RPMI8226 (cell line): ENCODE measurements at regions not wholly inside any gene's neighbourhood (a gene's known extent, or its start where the extent isn't known, plus 50 kb on each side); places are given as distances from the start of the nearest gene placed in this dataset.

Source experiments
- DNase-seq: peaks from one replicate; pipeline ENCODE4 v3.0.0-alpha.2; 2015

GRCh38 chr17:79162012-79162963 lies 87.7 kb downstream of the ENGASE start:
- DNase-seq = peak; percentile 30

DNA sequence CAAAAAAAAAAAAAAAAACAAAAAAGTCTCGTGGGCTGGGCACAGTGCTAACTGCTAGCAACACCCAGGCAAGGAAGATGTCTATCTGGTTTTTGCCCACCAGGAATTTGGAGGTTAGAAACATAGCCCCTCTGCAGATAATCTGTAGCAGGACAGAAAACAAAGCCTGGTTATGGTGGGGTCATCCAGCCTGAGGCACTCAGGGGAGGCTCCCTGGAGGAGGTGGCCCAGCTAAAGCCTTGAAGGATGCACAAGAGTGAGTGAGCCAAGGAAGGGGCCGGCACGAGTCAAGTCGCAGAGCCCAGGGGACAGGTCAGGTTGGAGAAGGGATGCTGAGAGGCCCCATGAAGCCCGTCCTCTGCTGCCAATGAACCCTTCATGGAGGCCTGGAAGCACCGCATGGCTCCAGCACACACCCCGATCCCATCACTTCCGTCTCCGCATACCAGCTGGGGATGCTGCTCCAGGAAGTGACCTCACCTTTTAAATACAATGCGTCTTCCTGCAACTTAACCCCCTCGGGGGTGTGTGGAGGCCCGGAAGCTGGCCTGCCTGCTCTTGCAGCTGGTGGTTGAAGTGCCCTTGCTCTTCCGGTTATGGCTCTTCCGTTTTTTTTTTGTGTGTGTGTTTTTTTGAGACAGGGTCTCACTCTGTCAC lies 86.5 kb downstream of the ENGASE start:
- DNase-seq = no peak

- DNase-seq = no peak
Measured at GRCh38 chr17:79159926-79160325, 85.3 kb downstream of the ENGASE start.

- no peak for DNase-seq
Measured at GRCh38 chr17:79159471-79159870, 84.8 kb downstream of the ENGASE start.

DNA sequence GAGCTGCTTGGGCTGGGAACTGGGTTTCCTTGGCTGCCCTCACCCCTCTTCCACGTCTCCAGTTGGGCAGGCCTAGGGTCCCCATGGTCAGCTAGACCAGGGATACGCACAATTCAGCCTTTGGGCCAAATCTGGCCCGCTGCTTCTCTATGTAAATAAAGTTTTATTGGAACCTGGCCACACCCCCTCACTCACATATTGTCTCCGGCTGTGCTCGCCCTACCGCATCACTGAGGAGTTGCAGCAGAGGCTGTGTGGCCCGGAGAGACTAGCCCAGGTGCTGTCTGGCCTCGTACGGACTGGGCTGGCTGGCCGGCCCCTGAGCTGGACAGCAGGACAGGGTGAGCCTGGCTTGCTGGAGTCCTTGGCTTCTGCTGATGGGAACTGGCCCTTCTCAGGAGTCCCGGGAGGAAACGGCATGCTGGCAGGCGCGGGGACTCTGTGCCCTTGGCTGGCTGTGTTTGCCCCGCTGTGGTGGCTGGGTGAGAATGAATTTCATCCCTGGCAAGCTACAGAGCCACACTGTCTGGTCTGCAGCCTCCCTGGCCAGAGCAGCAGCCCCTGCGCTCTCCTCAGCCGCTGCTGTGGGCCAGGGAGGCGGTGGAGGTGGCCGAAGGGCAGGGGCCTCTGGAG lies 82.0 kb downstream of the ENGASE start:
- peak; percentile 53 for DNase-seq

DNA sequence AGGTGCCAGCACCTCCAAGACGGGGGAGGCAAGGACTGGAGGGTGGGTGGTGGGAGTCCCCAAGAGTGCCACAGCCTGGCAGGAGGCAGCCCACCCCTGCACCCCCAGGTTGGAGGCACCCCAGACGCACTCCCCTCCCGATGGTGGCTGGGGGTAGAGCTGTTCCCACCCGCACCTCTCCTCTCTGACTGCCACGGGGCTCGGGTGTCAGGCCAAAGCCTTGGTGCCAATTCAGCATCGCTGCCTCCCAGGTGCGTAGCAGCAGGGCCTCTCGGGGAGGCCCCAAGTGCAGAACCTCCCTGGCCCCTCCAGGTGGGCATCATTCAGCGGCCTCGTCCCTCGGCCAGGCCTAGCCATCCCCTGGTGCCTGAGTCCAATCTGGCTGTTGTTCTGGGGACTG lies 81.1 kb downstream of the ENGASE start:
- DNase-seq = no peak

GRCh38 chr17:79154951-79155585 lies 80.4 kb downstream of the ENGASE start:
- DNase-seq = no peak

GRCh38 chr17:79154446-79154845 lies 79.8 kb downstream of the ENGASE start:
- peak; percentile 64 for DNase-seq

DNA sequence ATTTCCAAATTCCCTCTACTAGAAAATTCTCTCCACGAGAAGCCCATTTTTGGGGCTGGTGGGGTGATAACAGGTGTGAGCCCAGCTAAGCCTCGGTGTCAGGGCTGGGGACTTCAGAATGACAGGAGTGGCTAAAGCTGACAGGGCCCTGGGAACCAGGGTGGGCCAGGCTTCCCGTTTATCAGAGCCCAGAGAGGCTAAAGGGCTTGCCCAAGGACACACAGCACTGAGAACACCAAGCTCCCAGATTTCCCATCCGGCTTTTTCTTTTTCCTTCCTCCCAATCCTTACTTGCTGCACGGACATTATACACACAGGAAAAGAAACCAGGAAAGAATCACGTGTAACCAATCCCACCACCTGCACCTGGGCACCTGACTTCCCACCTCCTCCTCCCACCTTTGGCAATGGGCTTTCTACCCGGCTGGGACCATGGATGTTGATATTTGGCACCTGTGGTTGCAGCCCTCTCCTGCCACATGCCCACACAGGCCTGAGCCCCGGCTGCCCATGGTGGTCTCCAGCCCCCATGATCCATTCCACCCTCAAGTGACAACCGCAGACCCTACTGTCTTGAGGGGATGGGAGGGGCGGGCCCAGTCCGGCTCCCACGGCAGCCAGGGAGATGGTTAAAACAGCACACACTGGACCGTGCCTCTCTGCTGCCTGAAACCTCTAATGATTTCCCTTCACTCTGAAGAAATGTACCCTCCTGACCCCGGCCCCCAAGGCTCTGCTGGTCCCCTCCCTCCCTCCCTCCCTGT lies 78.9 kb downstream of the ENGASE start:
- DNase-seq = no peak

GRCh38 chr17:79152636-79153035 lies 78.0 kb downstream of the ENGASE start:
- peak; percentile 55 for DNase-seq

GRCh38 chr17:79152110-79152509 lies 77.5 kb downstream of the ENGASE start:
- DNase-seq = no peak

- DNase-seq = no peak
Measured at GRCh38 chr17:79150799-79151198, 76.2 kb downstream of the ENGASE start.

DNA sequence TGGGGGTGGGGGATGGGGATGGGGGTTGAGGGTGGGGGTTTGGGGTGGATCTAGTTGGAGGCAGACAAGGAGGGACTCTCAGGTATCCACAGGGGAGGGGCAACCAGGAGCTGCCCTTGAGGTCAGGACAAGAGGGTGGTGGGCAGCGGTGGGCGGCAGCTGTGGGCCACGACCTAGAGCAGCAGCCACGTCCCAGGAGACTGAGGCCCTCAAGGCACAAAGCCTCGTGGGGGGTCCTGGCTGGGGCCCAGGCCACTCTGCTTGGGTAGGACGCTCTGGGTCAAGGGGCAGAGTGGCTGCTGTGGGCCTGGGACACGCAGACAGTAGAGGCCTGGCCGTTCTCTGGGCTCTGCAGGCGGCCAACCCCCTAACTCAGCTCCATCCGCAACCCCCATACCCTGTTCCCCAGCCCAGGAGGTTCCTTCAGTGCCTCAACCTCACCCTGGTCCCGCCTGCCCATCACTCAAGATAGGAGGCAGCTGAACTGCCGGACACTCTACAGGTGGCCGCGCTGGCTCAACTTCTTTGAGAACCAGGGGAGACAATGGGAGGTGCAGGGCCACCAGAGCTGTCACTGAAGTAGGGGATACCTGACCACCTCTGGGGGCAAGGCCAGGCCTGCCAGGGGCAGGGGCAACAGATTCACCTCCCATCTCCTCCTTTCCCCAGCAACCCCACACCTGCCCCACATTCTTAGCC lies 75.6 kb downstream of the ENGASE start:
- DNase-seq = no peak

DNA sequence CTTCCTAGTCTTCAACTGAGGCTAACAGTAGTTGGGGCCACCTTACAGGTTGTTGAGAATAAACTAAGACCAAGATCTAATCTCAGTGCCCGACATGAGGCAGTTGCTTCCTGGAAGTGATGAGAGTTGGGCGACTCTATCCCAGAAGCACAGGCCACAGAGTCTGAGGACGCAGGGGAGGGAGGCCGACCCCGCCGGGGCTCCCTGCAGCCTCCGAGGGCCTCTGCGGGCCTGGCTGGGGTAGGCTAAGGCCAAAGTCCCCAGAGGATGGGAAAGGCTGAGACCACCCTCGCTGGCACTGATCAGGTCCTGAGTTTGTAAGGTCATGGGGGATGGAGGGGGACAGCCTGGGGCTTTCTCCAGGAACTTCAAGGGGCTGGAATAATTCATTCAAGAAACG lies 74.0 kb downstream of the ENGASE start:
- no peak for DNase-seq

DNA sequence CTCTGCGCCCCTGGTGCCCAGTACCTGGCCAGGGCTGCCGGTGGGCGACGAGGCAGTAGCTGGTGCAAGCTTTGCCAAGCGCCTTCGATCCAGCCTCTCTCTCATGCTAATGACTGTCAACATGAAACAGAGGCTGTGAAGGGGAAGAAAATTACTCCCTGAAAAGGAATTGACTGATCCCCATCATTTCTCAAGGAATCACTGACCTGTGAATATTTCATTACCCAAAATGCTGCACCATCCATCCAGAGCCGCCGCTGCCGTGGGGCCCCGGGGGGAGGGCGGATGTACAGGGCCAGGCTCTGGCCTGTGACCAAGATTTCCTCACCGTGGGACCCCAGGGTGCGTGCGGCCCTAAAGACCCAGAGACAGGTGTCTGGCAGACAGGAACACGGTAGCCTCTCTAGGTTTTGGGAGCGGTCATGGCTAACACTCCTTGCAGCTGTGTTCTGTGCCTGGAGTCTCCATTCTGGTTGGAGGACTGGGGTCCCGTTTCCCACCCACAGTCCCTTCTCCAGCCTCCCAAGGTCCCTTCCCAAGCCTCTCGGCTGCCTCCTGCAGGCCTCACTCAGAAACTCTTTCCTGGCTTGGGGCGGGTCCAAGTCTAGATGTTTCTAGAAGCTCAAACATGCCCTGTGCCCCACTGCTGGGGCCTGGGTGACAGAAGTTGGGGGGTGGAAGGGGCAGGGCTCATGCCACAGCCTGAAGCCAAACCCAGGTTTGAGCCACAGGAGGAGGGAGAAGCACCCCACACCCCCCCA lies 73.3 kb downstream of the ENGASE start:
- DNase-seq = no peak

DNA sequence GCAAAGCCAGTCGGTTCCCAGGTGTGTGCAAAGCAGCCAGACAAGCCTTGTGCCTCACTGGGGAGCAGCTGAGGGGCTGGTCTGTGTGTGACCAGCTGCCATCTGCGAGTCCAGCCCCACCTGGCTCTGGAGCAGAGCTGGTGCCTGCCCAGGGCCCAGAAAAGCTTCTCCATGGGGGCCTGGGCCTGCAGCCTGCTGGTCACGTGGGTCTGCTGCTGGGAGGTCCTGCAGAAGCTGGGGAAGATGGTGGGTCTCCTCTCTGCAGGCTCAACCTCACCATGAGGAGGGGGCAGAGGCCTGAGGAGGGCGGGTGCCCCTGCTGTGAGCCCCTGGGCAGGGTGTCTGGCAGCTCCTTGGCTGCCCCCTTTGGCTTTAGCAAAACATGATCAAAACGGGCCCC lies 71.9 kb downstream of the ENGASE start:
- no peak for DNase-seq

- no peak for DNase-seq
Measured at GRCh38 chr17:79145548-79145947, 70.9 kb downstream of the ENGASE start.

GRCh38 chr17:79144133-79144532 lies 69.5 kb downstream of the ENGASE start:
- no peak for DNase-seq

- no peak for DNase-seq
Measured at GRCh38 chr17:79142375-79142774, 67.8 kb downstream of the ENGASE start.

GRCh38 chr17:79141578-79142355 lies 67.1 kb downstream of the ENGASE start:
- peak; percentile 43 for DNase-seq
